ENCODE measurements at regions not wholly inside any gene's neighbourhood (a gene's known extent, or its start where the extent isn't known, plus 50 kb on each side); places are given as distances from the start of the nearest gene placed in this dataset.

DNA sequence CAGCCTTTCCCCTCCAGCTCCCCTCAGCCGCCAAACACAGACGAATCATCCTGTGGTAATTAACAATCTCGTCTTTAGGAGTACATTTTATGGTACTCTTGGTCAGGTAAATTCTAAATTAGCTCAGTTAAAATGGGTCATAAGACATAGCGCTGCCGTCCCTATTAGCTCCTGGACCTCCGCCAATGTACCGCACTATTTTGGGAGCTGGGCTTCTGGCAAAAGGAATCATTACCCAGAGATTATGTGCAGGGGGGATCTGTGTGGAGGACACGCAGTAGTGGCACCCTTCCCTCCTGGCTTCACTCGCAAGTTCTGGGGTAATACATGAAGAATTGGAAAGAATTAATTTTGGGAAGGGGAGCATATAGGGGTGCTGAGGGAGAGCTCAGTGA is 68.6 kb upstream of the ONECUT1 start:
- DNase-seq = no peak

DNA sequence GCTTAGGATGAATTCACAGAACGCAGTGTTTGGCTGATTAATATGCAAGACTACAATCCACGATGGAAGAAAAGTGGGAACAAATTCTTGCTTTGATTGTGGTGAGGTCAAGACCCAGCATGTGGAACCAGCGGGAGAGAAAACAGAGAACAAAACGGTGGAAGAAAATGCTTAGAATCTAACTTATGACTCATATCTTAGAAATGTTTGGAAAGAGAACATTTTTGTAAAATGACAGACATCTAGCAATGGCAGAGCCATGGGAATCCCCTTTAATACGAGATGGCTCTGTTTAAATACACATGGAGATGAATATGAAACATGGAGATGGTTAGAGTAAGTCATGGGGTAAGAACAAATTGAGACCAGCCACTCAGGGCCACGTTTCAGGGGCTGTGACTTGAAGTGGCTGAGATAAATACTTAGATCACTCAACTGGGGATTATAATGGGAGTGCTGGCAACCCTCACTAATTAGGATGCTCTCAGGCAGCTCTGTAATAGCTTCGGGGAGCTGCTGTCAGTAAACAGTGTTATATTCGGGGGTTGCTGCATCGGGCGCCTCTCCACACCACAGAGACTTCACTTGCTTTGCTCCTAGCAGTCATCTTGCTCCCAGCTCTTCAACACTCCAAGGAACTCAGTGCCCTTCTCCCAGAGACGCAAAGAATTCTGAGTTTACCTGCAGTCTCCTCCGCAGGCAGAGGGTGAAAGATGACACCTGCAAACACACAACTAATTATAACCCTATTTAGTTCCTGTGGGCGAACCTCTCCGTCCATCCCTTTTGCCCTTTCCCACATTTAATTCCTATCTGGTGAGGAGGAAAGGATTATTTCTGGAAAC is 68.0 kb upstream of the ONECUT1 start:
- DNase-seq = no peak

DNA sequence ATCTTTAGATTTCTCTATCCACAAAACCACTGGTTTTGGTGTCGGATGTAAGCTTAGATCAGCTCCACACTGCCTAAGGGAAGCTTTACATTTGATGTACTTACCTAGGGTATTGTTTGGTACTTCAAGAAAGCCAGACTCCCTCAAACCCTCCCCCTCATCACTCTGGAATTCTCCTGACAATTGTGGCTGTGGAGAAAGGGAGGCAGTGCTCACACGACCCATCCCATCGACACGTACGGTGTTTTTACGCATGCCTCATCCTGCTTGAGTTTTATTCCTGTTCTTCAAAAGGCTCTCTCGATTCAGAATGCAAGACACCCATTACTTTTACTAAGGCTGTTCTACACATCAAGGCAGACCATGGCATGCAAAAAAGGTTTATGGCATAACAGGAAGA is 67.3 kb upstream of the ONECUT1 start:
- DNase-seq = no peak

DNA sequence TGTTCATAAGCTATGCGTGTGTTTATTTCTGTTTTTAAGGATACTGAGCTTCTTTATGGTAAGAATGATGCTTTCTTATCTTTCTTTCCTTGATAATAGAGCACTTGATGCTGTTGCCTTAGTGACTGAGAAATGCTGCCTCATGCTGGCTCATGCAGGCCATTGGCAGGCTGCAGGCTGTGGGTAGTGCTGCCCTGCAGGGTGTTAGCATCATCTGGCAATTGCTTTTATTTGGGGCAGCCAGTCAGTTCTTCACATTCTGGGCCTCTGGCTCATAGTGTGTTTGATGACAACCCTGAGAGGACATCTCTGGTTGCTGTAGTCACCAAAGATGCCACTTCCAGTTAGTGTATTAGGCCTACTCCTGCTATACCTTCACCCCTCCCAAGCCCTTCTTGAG is 66.2 kb upstream of the ONECUT1 start:
- DNase-seq = no peak

DNA sequence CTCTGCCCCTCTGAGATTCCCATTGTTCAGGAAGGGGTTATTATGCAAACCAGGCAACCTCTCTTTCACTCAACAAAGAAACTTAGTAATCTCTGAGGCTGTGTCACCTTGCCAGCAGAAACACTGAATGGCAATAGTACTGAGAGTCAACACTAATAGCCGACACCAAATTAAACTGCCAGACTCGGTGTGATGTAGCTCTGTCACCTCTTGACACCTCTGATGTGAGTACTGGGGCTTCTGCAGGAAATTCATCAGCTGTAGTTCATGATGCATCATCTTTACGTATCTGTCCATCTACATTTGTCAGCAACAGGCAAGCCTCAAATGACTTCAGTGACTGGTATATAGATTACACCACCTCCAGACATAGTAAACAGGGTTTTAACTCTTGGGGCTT is 65.0 kb upstream of the ONECUT1 start:
- no peak for DNase-seq

DNA sequence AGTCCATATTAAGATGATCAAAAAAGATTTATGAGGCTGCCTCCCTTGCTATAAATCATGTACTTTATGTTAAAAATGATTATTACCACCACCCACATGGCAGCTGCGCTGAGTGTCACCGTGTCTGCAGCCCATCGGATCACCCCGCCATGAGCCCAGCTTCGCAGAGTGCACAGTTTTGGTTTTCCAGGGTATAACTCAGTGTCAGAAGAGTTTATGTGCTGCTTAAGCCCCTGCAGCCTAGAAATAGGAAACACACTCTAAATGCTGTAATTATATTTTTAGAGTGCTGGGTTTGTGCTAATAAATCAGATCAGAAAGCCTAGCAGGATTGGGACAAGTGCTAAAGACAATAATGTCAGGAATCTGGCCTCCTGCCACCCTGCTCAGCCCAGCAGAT is 54.7 kb upstream of the ONECUT1 start:
- no peak for DNase-seq
